RWPE2 (cell line): ENCODE measurements at regions not wholly inside any gene's neighbourhood (a gene's known extent, or its start where the extent isn't known, plus 50 kb on each side); places are given as distances from the start of the nearest gene placed in this dataset.
A peak's percentile ranks its signal among the peaks of the same experiment; 100 is the strongest.

ENCODE experiments used
- ATAC-seq: fragments of 200-7000 bp; cut with Tn5 transposase; 3 replicates; pipeline ENCODE4 v1.9.1; 2021; ENCODE audit warnings: low read depth
- DNase-seq: peaks from one replicate; pipeline ENCODE4 v3.0.0-alpha.2; 2020; ENCODE audit warnings: low spot score
- H3K27ac ChIP-seq: fragments of 450-650 bp; 2 replicates; pipeline ENCODE4 v1.5.1; 2017; ENCODE audit warnings: mild to moderate bottlenecking; ENCODE audit not compliant: poor library complexity, severe bottlenecking
- H3K27me3 ChIP-seq: fragments of 250-450 bp; sonication (Bioruptor Pico); 2 replicates; pipeline ENCODE4 v1.5.1; 2021; ENCODE audit warnings: mild to moderate bottlenecking, moderate library complexity; ENCODE audit not compliant: insufficient read depth, poor library complexity, severe bottlenecking
- H3K36me3 ChIP-seq: fragments of 250-450 bp; sonication (Bioruptor Pico); 2 replicates; pipeline ENCODE4 v1.5.1; 2020; ENCODE audit warnings: low read depth, mild to moderate bottlenecking, moderate library complexity
- H3K4me1 ChIP-seq: fragments of 250-450 bp; sonication (Bioruptor Pico); 2 replicates; pipeline ENCODE4 v1.5.1; 2021; ENCODE audit warnings: mild to moderate bottlenecking, moderate library complexity; ENCODE audit not compliant: insufficient read depth, poor library complexity, severe bottlenecking
- H3K4me3 ChIP-seq: fragments of 250-450 bp; sonication (Bioruptor Pico); 2 replicates; pipeline ENCODE4 v1.5.1; 2021; ENCODE audit warnings: mild to moderate bottlenecking, moderate library complexity; ENCODE audit not compliant: severe bottlenecking
- H3K9me3 ChIP-seq: fragments of 250-450 bp; sonication (Bioruptor Pico); 2 replicates; pipeline ENCODE4 v1.5.1; 2021; ENCODE audit warnings: mild to moderate bottlenecking, moderate library complexity; ENCODE audit not compliant: severe bottlenecking
- CTCF ChIP-seq: fragments of 450-650 bp; IDR thresholded peaks from one replicate; pipeline ENCODE4 v1.5.1; 2017; ENCODE audit warnings: mild to moderate bottlenecking, moderate library complexity; ENCODE audit not compliant: poor library complexity, severe bottlenecking

- H3K36me3 ChIP-seq: no peaks in the 10 kb centered on the region
- no peak overlapping the region for H3K27ac ChIP-seq
- H3K4me3 ChIP-seq: no peak overlapping the region
- TF ChIP-seq CTCF: no peak
- DNase-seq (no peak), ATAC-seq (0 out of 3 replicates have a peak, but pooled peaks have one; percentile 33)
- H3K27me3 ChIP-seq: no peaks in the 10 kb centered on the region
- peaks cover 15% of the 10 kb centered on the region for H3K4me1 ChIP-seq
- no peaks in the 10 kb centered on the region for H3K9me3 ChIP-seq
Observed at GRCh38 chr3:188978421-188979171, 193.2 kb upstream of the TPRG1 start.

- H3K27ac ChIP-seq: no peak overlapping the region
- DNase-seq: no peak
- no peaks in the 10 kb centered on the region for H3K27me3 ChIP-seq
- ATAC-seq: no peak
- TF ChIP-seq CTCF: no peak
- no peaks in the 10 kb centered on the region for H3K9me3 ChIP-seq
- H3K36me3 ChIP-seq: no peaks in the 10 kb centered on the region
- peaks cover 15% of the 10 kb centered on the region for H3K4me1 ChIP-seq
- no peak overlapping the region for H3K4me3 ChIP-seq
Observed at GRCh38 chr3:188979248-188979647, 192.5 kb upstream of the TPRG1 start.

GRCh38 chr3:188979669-188980310, 192.0 kb upstream of the TPRG1 start:
- Histone ChIP-seq H3K27me3 (no peaks in the 10 kb centered on the region), H3K36me3 (no peaks in the 10 kb centered on the region), H3K9me3 (no peaks in the 10 kb centered on the region), H3K4me3 (no peak overlapping the region), H3K4me1 (peaks cover 15% of the 10 kb centered on the region), H3K27ac (no peak overlapping the region)
- no peak for TF ChIP-seq CTCF
- ATAC-seq (no peak), DNase-seq (no peak)

- no peak for DNase-seq
Observed at GRCh38 chr3:188993181-188993580, 178.6 kb upstream of the TPRG1 start.

More at GRCh38 chr3:188993181-188993580, 178.6 kb upstream of the TPRG1 start:
- Histone ChIP-seq H3K36me3 (no peaks in the 10 kb centered on the region), H3K4me3 (no peak overlapping the region), H3K27ac (no peak overlapping the region), H3K9me3 (no peaks in the 10 kb centered on the region), H3K27me3 (no peaks in the 10 kb centered on the region), H3K4me1 (no peaks in the 10 kb centered on the region)
- no peak for ATAC-seq
- TF ChIP-seq CTCF: no peak
